Right renal cortex interstitium (tissue), 3 donors: ENCODE measurements at regions not wholly inside any gene's neighbourhood (a gene's known extent, or its start where the extent isn't known, plus 50 kb on each side); places are given as distances from the start of the nearest gene placed in this dataset.

ENCODE experiments used
- DNase-seq, 3 donors: peaks; one replicate each; pipeline ENCODE4 v3.0.0-alpha.2; 2013; ENCODE audit warnings: low read depth in 3 of 3, low spot score in 2 of 3

DNA sequence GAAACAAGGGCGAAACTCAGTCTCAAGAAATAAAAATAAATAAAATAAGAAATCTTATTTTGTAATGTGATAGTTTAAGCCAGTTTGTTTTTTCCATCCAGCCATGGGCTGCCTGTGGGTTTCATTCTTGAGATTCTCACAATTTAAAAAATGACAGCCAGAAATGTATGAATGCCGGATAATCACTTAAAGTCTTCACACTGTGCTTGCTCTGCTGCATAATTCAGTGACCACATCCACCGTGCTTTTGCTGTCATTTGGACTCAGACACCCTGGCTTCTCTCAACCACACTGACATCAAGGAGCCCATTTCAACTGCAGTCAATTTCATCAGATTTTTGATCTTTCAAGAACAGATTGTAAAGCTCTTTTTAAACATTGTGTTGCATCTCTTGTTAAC lies 61.0 kb upstream of the DAPK1 start:
- no peak for DNase-seq

DNA sequence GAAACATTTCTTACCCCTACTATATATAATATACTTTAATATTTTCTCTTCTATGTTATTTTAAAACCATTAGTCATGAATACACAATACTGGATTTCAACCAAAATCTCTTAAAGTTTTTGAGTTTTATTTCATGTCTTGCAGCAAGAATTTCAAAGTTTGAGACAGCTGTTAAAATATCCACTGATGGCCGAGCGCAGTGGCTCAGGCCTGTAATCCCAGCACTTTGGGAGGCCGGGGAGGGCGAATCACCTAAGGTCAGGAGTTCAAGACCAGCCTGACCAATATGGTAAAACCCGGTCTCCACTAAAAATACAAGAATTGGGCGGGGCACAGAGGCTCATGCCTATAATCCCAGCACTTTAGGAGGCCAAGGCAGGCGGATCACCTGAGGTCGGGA lies 59.7 kb upstream of the DAPK1 start:
- no peak for DNase-seq

DNA sequence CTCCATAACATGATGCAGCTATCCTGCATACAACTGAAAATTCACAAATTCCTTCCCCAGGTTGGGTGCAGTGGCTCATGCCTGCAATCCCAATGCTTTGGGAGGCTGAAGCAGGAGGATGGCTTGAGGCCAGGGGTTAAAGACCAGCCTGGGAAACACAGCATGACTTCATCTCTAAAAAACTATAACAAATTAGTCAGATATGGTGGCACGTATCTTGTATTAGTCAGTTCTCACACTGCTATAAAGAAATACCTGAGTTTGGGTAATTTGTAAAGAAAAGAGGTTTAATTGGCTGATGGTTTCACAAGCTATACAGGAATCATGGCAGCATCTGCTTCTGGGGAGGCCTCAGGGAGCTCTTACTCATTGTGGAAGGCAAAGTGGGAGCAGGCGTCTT lies 56.4 kb upstream of the DAPK1 start:
- no peak for DNase-seq

DNA sequence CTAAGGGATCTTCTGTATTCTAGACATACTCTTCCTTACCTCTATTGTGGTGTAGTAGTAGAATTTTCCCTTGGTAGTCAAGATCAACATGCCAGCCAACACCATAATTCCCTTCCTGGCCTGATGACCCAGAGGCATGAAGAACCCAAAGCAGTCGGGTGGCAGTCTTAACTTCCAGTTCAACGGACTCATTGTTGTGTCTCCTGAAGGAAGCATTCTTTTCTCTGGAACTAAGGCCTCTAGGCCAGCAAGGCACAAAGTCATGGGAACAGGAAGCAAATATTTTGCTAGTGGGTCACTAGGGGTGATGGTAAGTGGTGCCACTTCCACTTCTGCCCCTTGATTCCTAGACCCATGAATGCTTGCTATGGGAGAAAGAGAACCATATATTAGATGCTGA lies 55.2 kb upstream of the DAPK1 start:
- no peak for DNase-seq

DNA sequence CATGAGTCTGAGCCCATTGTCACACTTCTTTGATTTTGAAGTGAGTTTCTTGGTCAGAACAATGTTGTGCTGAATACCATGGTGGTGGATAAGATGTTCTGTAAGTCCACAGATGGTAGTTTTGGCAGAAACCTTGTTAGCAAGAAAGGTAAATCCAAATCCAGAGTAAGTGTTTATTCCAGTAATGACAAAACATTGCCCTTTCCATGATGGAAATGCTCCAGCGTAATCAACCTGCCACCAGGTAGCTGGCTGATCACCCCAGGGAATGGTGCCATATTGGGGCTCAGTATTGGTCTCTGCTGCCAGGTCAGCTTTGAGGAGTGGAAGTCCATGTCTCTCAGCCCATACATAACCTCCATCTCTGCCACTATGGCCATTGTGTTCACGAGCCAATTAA lies 54.7 kb upstream of the DAPK1 start:
- no peak for DNase-seq

DNA sequence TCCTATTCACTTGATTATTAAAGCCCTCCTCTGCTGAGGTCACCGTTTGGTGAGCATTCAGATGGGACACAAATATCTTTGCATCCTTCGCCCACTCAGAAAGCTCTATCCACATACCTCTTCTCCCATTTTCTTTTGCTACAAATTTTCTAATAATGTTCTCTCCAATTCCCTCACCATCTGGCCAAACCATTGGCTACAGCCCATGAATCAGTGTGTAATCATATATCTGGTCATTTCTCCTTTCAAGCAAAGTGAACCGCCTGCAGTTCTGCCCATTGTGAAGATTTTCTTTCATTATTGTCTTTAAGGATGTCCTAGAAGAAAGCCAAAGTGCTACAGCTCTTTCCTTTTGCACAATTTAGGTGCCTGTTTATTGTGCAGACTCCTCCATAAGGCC lies 54.2 kb upstream of the DAPK1 start:
- DNase-seq, result no peak

DNA sequence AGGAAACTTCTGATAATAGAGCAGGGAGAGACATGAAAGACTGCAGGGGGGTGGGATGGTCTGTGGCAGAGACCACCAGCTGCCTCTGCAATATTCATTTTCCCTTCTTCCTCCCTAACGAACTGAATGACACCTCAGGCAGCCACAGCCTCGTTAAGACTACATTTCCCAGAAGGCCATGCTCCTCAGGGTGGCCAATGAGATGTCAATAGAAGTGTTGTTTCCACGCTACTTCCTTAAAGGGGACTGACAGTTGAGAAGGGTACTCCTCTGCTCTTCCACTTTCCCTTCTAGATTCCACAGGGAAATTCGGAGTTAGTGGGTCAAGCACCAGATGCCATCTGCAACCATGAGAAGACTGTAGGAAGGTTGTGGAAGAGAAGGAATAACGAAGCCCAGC lies 52.0 kb upstream of the DAPK1 start:
- no peak for DNase-seq

DNA sequence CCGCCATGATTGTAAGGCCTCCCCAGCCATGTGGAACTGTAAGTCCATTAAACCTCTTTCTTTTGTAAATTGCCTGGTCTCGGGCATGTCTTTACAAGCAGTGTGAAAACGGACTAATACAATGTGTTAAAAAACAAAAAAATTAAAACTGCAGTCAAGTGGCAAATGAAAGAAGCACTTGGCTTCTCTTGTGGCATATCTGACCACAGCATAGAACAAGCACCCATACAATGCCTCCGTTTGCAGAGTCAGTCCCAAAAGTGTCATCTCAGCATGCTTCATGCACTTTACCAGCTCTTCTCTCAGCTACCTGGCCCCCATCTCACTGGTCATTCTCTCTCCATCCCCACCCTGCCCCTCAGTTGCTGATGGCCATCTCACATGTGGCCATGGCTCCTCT lies 51.1 kb upstream of the DAPK1 start:
- DNase-seq, result no peak

DNA sequence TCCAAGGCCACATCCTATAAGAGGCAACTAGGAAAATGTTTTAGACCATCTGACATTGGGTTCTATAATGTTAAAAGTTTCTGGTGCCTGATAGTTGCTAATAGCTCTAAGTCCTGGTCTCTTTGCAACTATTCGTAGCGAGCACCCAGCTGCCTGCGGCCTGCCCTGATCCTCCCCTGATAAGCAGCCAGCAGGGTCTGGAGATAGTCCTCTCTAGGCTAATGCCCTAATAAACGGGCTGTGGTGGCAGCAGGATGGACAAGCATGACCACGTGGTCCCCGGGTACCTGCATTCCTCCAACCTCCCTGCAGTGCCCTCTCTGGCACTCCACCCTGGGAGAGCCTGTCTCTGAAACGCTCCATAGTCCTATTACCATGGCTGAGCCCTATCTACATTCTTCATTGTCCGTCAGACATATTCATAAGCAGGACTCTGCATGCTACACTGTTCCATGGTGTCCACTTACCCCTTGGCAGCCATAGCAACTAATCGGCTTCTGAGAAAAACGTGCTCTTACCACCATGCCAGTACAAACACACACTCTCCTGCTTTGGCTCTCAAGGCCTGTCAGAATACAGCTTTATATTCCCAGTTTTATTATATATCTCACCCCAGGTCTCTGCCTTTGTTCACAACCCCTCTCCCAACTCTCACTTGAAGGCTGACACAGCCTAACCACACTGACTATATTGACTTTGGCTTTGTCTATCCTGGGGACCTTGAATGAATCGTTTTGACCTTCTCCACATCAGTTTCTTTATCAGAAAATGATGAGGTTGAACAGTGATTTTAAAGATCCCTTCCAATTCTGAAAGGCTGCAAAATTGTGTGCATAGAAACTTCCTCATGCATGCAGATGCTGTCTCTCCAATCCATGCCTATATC lies 49.9 kb upstream of the DAPK1 start:
- no peak for DNase-seq
